ENCODE measurements at regions not wholly inside any gene's neighbourhood (a gene's known extent, or its start where the extent isn't known, plus 50 kb on each side); places are given as distances from the start of the nearest gene placed in this dataset.

DNA sequence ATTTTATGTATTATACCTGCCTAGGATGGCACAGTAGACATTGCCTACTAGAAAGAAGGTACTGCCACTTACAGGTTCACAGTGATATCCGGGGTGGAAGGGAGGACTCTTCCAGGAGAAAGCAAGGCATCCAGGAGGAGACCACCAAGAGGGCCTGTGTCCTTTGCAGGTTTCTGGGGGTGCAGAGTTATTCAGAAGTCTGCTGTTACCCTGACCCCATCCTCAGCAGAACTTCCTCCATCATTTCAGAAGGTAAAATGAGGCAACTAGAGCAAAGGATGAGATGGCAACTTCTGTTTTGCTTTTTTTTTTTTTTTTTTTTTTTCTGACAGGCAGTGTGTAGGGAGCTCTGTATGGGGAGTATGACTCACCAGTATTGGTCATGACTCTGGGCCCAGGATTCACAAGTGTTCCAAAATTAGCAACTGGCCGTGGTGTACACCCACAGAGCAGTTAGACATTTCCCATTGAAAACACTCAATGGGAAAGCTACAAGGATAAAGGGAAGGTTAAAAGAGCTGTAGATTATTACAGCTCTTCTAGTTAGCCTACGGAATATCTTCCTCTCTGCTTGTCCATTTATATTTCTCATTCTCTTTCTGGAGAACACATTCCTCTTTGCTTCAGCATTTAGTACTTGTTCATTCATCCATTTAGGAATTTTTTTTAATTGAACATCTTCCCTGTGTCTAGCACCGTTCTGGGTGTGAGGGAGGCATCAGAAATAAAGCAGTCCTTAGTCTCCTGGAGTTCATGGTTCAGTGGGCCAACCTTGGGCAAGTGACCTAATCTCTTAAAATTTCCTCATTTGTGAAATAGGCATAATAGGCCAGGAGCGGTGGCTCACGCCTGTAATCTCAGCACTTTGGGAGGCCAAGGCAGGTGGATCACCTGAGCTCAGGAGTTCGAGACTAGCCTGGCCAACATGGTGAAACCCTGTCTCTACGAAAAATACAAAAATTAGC lies 50.5 kb upstream of the PPP2R5A start (continued):
- TF ChIP-seq, protein P1, sequence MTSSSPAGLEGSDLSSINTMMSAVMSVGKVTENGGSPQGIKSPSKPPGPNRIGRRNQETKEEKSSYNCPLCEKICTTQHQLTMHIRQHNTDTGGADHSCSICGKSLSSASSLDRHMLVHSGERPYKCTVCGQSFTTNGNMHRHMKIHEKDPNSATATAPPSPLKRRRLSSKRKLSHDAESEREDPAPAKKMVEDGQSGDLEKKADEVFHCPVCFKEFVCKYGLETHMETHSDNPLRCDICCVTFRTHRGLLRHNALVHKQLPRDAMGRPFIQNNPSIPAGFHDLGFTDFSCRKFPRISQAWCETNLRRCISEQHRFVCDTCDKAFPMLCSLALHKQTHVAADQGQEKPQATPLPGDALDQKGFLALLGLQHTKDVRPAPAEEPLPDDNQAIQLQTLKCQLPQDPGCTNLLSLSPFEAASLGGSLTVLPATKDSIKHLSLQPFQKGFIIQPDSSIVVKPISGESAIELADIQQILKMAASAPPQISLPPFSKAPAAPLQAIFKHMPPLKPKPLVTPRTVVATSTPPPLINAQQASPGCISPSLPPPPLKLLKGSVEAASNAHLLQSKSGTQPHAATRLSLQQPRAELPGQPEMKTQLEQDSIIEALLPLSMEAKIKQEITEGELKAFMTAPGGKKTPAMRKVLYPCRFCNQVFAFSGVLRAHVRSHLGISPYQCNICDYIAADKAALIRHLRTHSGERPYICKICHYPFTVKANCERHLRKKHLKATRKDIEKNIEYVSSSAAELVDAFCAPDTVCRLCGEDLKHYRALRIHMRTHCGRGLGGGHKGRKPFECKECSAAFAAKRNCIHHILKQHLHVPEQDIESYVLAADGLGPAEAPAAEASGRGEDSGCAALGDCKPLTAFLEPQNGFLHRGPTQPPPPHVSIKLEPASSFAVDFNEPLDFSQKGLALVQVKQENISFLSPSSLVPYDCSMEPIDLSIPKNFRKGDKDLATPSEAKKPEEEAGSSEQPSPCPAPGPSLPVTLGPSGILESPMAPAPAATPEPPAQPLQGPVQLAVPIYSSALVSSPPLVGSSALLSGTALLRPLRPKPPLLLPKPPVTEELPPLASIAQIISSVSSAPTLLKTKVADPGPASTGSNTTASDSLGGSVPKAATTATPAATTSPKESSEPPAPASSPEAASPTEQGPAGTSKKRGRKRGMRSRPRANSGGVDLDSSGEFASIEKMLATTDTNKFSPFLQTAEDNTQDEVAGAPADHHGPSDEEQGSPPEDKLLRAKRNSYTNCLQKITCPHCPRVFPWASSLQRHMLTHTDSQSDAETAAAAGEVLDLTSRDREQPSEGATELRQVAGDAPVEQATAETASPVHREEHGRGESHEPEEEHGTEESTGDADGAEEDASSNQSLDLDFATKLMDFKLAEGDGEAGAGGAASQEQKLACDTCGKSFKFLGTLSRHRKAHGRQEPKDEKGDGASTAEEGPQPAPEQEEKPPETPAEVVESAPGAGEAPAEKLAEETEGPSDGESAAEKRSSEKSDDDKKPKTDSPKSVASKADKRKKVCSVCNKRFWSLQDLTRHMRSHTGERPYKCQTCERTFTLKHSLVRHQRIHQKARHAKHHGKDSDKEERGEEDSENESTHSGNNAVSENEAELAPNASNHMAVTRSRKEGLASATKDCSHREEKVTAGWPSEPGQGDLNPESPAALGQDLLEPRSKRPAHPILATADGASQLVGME (CRISPR knock-in tag; IDR thresholded peaks at IDR 0.05): no peak; the same call in 1 of the 2 replicates
- no peak for TF ChIP-seq FUS (optimal IDR thresholded peaks at IDR 0.05; ENCODE audit: low read depth, low read length)
- TF ChIP-seq HSF4 (CRISPR knock-in tag; IDR thresholded peaks at IDR 0.05; ENCODE audit: borderline replicate concordance): peak; percentile 67; the same call in 1 of the 2 replicates
- peak; percentile 75 for TF ChIP-seq CEBPB (tag; IDR thresholded peaks at IDR 0.05)
- TF ChIP-seq, protein P2, sequence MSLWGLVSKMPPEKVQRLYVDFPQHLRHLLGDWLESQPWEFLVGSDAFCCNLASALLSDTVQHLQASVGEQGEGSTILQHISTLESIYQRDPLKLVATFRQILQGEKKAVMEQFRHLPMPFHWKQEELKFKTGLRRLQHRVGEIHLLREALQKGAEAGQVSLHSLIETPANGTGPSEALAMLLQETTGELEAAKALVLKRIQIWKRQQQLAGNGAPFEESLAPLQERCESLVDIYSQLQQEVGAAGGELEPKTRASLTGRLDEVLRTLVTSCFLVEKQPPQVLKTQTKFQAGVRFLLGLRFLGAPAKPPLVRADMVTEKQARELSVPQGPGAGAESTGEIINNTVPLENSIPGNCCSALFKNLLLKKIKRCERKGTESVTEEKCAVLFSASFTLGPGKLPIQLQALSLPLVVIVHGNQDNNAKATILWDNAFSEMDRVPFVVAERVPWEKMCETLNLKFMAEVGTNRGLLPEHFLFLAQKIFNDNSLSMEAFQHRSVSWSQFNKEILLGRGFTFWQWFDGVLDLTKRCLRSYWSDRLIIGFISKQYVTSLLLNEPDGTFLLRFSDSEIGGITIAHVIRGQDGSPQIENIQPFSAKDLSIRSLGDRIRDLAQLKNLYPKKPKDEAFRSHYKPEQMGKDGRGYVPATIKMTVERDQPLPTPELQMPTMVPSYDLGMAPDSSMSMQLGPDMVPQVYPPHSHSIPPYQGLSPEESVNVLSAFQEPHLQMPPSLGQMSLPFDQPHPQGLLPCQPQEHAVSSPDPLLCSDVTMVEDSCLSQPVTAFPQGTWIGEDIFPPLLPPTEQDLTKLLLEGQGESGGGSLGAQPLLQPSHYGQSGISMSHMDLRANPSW (CRISPR knock-in tag; IDR thresholded peaks at IDR 0.05): no peak
- TF ChIP-seq NELFE (IDR thresholded peaks at IDR 0.05; ENCODE audit: insufficient read depth, insufficient read length): no peak
- TF ChIP-seq NFXL1 (CRISPR knock-in tag; IDR thresholded peaks at IDR 0.05): no peak
- TF ChIP-seq NR2F6 (CRISPR knock-in tag; IDR thresholded peaks at IDR 0.05): no peak
- TF ChIP-seq, protein P3, sequence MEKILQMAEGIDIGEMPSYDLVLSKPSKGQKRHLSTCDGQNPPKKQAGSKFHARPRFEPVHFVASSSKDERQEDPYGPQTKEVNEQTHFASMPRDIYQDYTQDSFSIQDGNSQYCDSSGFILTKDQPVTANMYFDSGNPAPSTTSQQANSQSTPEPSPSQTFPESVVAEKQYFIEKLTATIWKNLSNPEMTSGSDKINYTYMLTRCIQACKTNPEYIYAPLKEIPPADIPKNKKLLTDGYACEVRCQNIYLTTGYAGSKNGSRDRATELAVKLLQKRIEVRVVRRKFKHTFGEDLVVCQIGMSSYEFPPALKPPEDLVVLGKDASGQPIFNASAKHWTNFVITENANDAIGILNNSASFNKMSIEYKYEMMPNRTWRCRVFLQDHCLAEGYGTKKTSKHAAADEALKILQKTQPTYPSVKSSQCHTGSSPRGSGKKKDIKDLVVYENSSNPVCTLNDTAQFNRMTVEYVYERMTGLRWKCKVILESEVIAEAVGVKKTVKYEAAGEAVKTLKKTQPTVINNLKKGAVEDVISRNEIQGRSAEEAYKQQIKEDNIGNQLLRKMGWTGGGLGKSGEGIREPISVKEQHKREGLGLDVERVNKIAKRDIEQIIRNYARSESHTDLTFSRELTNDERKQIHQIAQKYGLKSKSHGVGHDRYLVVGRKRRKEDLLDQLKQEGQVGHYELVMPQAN (IDR thresholded peaks at IDR 0.05; ENCODE audit: borderline replicate concordance): no peak
- TF ChIP-seq, protein P4, sequence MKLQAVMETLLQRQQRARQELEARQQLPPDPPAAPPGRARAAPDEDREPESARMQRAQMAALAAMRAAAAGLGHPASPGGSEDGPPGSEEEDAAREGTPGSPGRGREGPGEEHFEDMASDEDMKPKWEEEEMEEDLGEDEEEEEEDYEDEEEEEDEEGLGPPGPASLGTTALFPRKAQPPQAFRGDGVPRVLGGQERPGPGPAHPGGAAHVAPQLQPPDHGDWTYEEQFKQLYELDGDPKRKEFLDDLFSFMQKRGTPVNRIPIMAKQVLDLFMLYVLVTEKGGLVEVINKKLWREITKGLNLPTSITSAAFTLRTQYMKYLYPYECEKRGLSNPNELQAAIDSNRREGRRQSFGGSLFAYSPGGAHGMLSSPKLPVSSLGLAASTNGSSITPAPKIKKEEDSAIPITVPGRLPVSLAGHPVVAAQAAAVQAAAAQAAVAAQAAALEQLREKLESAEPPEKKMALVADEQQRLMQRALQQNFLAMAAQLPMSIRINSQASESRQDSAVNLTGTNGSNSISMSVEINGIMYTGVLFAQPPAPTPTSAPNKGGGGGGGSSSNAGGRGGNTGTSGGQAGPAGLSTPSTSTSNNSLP (IDR thresholded peaks at IDR 0.05; ENCODE audit: borderline replicate concordance, low read depth, low read length): no peak
- TF ChIP-seq HDAC6 (IDR thresholded peaks at IDR 0.05; ENCODE audit: low read depth, low read length): no peak
- TF ChIP-seq, protein P5, sequence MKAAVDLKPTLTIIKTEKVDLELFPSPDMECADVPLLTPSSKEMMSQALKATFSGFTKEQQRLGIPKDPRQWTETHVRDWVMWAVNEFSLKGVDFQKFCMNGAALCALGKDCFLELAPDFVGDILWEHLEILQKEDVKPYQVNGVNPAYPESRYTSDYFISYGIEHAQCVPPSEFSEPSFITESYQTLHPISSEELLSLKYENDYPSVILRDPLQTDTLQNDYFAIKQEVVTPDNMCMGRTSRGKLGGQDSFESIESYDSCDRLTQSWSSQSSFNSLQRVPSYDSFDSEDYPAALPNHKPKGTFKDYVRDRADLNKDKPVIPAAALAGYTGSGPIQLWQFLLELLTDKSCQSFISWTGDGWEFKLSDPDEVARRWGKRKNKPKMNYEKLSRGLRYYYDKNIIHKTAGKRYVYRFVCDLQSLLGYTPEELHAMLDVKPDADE (conservative IDR thresholded peaks at IDR 0.05; ENCODE audit: control insufficient read depth, low read depth, low read length): no peak
